GM23248 (cell line): ENCODE measurements at regions not wholly inside any gene's neighbourhood (a gene's known extent, or its start where the extent isn't known, plus 50 kb on each side); places are given as distances from the start of the nearest gene placed in this dataset.

Experiments used
- EZH2 ChIP-seq: fragments of 200-600 bp; sonication (generic); IDR thresholded peaks from 2 replicates; pipeline ENCODE4 v1.6.1; 2018; ENCODE audit warnings: antibody characterized with exemption, mild to moderate bottlenecking; ENCODE audit not compliant: insufficient read depth, poor library complexity, severe bottlenecking
- EZH2phosphoT487 ChIP-seq: fragments of 200-600 bp; sonication (generic); IDR thresholded peaks from 2 replicates; pipeline ENCODE4 v1.6.1; 2018; ENCODE audit warnings: antibody characterized with exemption, moderate library complexity, mild to moderate bottlenecking, low read depth; ENCODE audit not compliant: insufficient read depth

GRCh38 chr14:71646518-71646917 lies 285.7 kb upstream of the RGS6 start:
- TF ChIP-seq EZH2 (no peak), EZH2phosphoT487 (no peak)
